OCI-LY1 (cell line): ENCODE measurements at regions not wholly inside any gene's neighbourhood (a gene's known extent, or its start where the extent isn't known, plus 50 kb on each side); places are given as distances from the start of the nearest gene placed in this dataset.

Experiments used
- H2AFZ ChIP-seq: fragments of 200-600 bp; sonication (generic), shearing (Covaris generic); 2 replicates; pipeline ENCODE4 v1.6.0; 2014; ENCODE audit warnings: antibody characterized with exemption, mild to moderate bottlenecking, low read length
- H3F3A ChIP-seq: fragments of 200-600 bp; sonication (generic), shearing (Covaris generic); 2 replicates; pipeline ENCODE4 v1.6.0; 2014; ENCODE audit warnings: mild to moderate bottlenecking, antibody characterized with exemption, low read length, moderate library complexity; ENCODE audit not compliant: insufficient read depth
- H3K27ac ChIP-seq: fragments of 200-600 bp; sonication (generic); 2 replicates; pipeline ENCODE4 v1.5.1; 2014; ENCODE audit warnings: low read length, mixed run types, mild to moderate bottlenecking, low read depth; ENCODE audit not compliant: poor library complexity, severe bottlenecking
- H3K27me3 ChIP-seq: fragments of 200-600 bp; sonication (generic); 2 replicates; pipeline ENCODE4 v1.6.0; 2014; ENCODE audit warnings: antibody characterized with exemption, mild to moderate bottlenecking, low read length, moderate library complexity; ENCODE audit not compliant: insufficient read depth
- H3K36me3 ChIP-seq: fragments of 200-600 bp; sonication (generic); 2 replicates; pipeline ENCODE4 v1.6.1; 2014; ENCODE audit warnings: mild to moderate bottlenecking, antibody characterized with exemption, low read length, moderate library complexity, mixed read lengths; ENCODE audit not compliant: insufficient read depth
- H3K4me1 ChIP-seq: fragments of 200-600 bp; sonication (generic); 2 replicates; pipeline ENCODE4 v1.5.1; 2014; ENCODE audit warnings: mild to moderate bottlenecking, low read length, moderate library complexity; ENCODE audit not compliant: insufficient read depth, severe bottlenecking
- H3K4me2 ChIP-seq: fragments of 200-600 bp; sonication (generic), shearing (Covaris generic); 2 replicates; pipeline ENCODE4 v1.6.1; 2014; ENCODE audit warnings: low read length
- H3K4me3 ChIP-seq: fragments of 200-600 bp; sonication (generic); 2 replicates; pipeline ENCODE4 v1.5.1; 2014; ENCODE audit warnings: low read length, low read depth, mild to moderate bottlenecking, mixed read lengths; ENCODE audit not compliant: poor library complexity, severe bottlenecking
- H3K79me2 ChIP-seq: fragments of 200-600 bp; shearing (Covaris generic); 2 replicates; pipeline ENCODE4 v1.6.1; 2016; ENCODE audit warnings: mixed run types, low read length, mixed read lengths; ENCODE audit not compliant: insufficient read depth
- H3K9ac ChIP-seq: fragments of 200-600 bp; sonication (generic), shearing (Covaris generic); 2 replicates; pipeline ENCODE4 v1.6.1; 2014; ENCODE audit warnings: mild to moderate bottlenecking, low read length, mixed read lengths
- H3K9me2 ChIP-seq: fragments of 200-600 bp; sonication (generic), shearing (Covaris generic); 2 replicates; pipeline ENCODE4 v1.6.1; 2014; ENCODE audit warnings: low read depth, mild to moderate bottlenecking, low read length, mixed read lengths
- H3K9me3 ChIP-seq: fragments of 200-600 bp; shearing (Covaris generic); 2 replicates; pipeline ENCODE4 v1.6.1; 2014; ENCODE audit warnings: low read length, mixed read lengths
- H4K20me1 ChIP-seq: fragments of 200-600 bp; sonication (generic), shearing (Covaris generic); 2 replicates; pipeline ENCODE4 v1.6.0; 2016; ENCODE audit warnings: mild to moderate bottlenecking, low read length; ENCODE audit not compliant: insufficient read depth
- CTCF ChIP-seq: fragments of 200-600 bp; sonication (generic), shearing (Covaris generic); IDR thresholded peaks from 2 replicates; pipeline ENCODE4 v1.5.1; 2017; ENCODE audit warnings: mild to moderate bottlenecking, antibody characterized with exemption, low read length, moderate library complexity, mixed read lengths
- EZH2 ChIP-seq: fragments of 200-600 bp; sonication (generic), shearing (Covaris generic); IDR thresholded peaks from 2 replicates; pipeline ENCODE4 v1.8.0; 2017; ENCODE audit warnings: borderline replicate concordance, mixed run types, mild to moderate bottlenecking, antibody characterized with exemption, low read length, moderate library complexity, mixed read lengths

DNA sequence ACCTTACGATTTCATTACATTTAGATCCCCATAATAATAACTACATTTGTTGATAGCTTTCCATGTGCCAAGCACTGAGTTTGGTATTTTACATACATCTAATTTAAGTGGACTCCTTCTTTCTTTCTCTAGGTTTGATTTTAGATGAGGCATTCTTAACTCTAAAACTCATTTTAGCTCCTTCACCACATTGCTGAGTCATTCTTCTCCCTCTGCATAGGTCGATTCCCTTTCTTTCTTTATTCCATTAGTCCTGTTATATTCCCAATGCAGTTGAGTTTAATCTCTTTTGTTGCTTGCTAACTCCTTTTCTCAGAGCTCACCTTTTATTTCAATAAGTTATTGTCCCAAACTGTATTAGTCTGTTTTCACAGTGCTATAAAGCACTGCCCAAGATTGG is 329.8 kb downstream of the TAF11L14 start:
- no peak overlapping the region for H3K4me3 ChIP-seq
- no peaks in the 10 kb centered on the region for H3K4me1 ChIP-seq
- no peaks in the 10 kb centered on the region for H3K27me3 ChIP-seq
- no peaks in the 10 kb centered on the region for H3K36me3 ChIP-seq
- H3K9me2 ChIP-seq, result no peaks in the 10 kb centered on the region
- no peaks in the 10 kb centered on the region for H3K79me2 ChIP-seq
- no peak overlapping the region for H3K9ac ChIP-seq
- no peak overlapping the region for H3K27ac ChIP-seq
- no peaks in the 10 kb centered on the region for H3K9me3 ChIP-seq
- no peak overlapping the region for H2AFZ ChIP-seq
- no peak overlapping the region for H3K4me2 ChIP-seq
- TF ChIP-seq EZH2 (no peak), CTCF (no peak)
- H4K20me1 ChIP-seq, result no peaks in the 10 kb centered on the region
- H3F3A ChIP-seq, result no peaks in the 10 kb centered on the region

- no peak for TF ChIP-seq CTCF
- H3K36me3 ChIP-seq, result no peaks in the 10 kb centered on the region
- no peaks in the 10 kb centered on the region for H3K9me3 ChIP-seq
- H3K79me2 ChIP-seq, result no peaks in the 10 kb centered on the region
- H3K27ac ChIP-seq, result no peak overlapping the region
- no peaks in the 10 kb centered on the region for H4K20me1 ChIP-seq
- no peaks in the 10 kb centered on the region for H3F3A ChIP-seq
- no peaks in the 10 kb centered on the region for H3K27me3 ChIP-seq
- no peak overlapping the region for H3K4me3 ChIP-seq
- no peak overlapping the region for H3K4me2 ChIP-seq
- H2AFZ ChIP-seq, result no peak overlapping the region
- H3K9me2 ChIP-seq, result no peaks in the 10 kb centered on the region
- no peaks in the 10 kb centered on the region for H3K4me1 ChIP-seq
- no peak overlapping the region for H3K9ac ChIP-seq
Measured at GRCh38 chr5:17966640-17967402, 332.6 kb downstream of the TAF11L14 start.

DNA sequence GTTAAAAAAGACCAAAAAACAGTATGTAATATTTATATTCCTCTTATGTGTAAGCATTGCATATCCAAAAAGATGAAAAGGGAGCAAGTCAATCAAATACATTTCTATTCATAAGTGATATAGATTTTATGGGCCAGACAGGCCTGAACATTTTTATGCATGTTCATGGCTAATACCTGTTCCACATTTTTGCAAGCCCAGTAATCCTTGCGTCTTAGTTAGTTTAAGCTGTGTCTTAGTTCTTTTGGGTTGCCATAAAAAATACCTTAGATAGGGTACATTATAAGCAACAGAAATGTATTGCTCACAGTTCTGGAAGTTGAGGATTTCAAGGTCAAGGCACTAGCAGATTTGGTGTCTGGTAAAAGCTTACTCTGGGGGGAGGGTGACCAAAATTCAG is 342.1 kb downstream of the TAF11L14 start:
- no peaks in the 10 kb centered on the region for H3K9me2 ChIP-seq
- no peaks in the 10 kb centered on the region for H4K20me1 ChIP-seq
- H2AFZ ChIP-seq, result no peak overlapping the region
- no peaks in the 10 kb centered on the region for H3K9me3 ChIP-seq
- no peaks in the 10 kb centered on the region for H3K4me1 ChIP-seq
- no peaks in the 10 kb centered on the region for H3K27me3 ChIP-seq
- no peak overlapping the region for H3K4me2 ChIP-seq
- TF ChIP-seq EZH2 (no peak), CTCF (no peak)
- H3K79me2 ChIP-seq, result no peaks in the 10 kb centered on the region
- no peaks in the 10 kb centered on the region for H3K36me3 ChIP-seq
- no peak overlapping the region for H3K4me3 ChIP-seq
- no peaks in the 10 kb centered on the region for H3F3A ChIP-seq
- no peak overlapping the region for H3K9ac ChIP-seq
- H3K27ac ChIP-seq, result no peak overlapping the region
